Progenitor cell of endocrine pancreas (in vitro differentiated cells): ENCODE measurements at regions not wholly inside any gene's neighbourhood (a gene's known extent, or its start where the extent isn't known, plus 50 kb on each side); places are given as distances from the start of the nearest gene placed in this dataset.
A peak's percentile ranks its signal among the peaks of the same experiment; 100 is the strongest.

Source experiments
- DNase-seq: peaks from one replicate; pipeline ENCODE4 v3.0.0; 2021; ENCODE audit warnings: low spot score; ENCODE audit not compliant: unreplicated experiment
- H3K27ac Mint-ChIP-seq: 2 replicates; pipeline ENCODE4 v1.8.0; 2021; ENCODE audit warnings: mild to moderate bottlenecking, moderate library complexity, mixed read lengths
- H3K27me3 Mint-ChIP-seq: 2 replicates; pipeline ENCODE4 v1.8.0; 2021; ENCODE audit warnings: mixed read lengths
- H3K36me3 Mint-ChIP-seq: 2 replicates; pipeline ENCODE4 v1.8.0; 2022; ENCODE audit warnings: mixed read lengths; ENCODE audit not compliant: insufficient read depth
- H3K4me1 Mint-ChIP-seq: 2 replicates; pipeline ENCODE4 v1.8.0; 2021; ENCODE audit warnings: low read depth, mixed read lengths
- H3K4me3 Mint-ChIP-seq: 2 replicates; pipeline ENCODE4 v1.8.0; 2021; ENCODE audit warnings: low read depth, mild to moderate bottlenecking, moderate library complexity, mixed read lengths
- H3K9me3 Mint-ChIP-seq: 2 replicates; pipeline ENCODE4 v1.8.0; 2021; ENCODE audit warnings: low read depth, mixed read lengths
- CTCF ChIP-seq: fragments of 200-600 bp; sonication (generic); IDR thresholded peaks from one replicate; pipeline ENCODE4 v1.5.0; 2021; ENCODE audit warnings: antibody characterized with exemption, mild to moderate bottlenecking; ENCODE audit not compliant: unreplicated experiment

GRCh38 chr18:39842366-39842914 lies 2112.6 kb upstream of the PIK3C3 start:
- no peaks in the 10 kb centered on the region for H3K9me3 Mint-ChIP-seq
- TF ChIP-seq CTCF = no peak
- peaks cover 25% of the 10 kb centered on the region for H3K4me1 Mint-ChIP-seq
- H3K4me3 Mint-ChIP-seq = peak overlapping the region; percentile 90
- H3K27ac Mint-ChIP-seq = no peak overlapping the region
- H3K27me3 Mint-ChIP-seq = peaks cover 9% of the 10 kb centered on the region
- no peaks in the 10 kb centered on the region for H3K36me3 Mint-ChIP-seq
- no peak for DNase-seq

DNA sequence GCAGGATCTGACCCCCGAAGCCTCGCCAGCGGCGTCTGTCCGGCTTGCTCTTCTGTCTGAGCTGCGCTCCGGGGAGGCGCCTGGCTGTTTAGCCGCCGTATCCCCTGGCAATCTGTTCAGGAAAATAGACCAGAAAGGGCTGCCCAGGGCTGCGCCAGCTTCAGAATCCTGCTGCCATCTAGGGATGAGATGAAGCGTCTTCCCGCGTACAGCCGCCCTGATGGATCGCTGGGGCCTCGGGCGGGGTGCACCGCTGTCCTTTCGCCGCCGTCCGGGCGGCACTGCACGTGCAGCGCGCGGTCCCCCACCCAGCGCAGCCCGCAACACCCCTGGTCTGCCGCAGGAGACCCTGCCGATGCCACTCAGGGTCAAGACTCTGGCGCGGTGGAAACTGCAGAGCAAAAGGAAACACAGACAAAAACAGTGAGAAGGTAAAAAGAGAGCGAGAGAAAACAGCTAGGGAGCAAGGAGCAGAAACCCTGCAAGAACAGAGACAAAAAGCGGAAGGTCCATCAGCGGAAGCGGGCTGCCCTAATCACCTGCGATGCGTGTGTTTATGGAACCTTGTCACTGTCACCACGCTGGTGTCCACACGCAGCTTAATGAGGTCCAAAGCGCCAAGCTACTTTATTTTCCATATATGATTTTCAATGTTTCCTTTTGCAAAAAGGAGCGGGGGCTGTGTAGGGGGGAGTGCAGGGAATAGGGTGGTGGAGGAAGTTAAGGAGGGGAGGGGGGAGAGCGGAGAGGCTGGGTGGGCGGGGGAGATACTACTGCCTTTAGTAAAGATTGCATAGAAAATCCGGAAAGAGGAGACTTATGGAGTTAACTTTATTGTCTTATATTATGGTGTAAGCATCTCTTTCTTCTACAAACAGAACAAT lies 2113.3 kb upstream of the PIK3C3 start:
- H3K36me3 Mint-ChIP-seq = no peaks in the 10 kb centered on the region
- no peaks in the 10 kb centered on the region for H3K9me3 Mint-ChIP-seq
- peak; percentile 20 for DNase-seq
- no peak overlapping the region for H3K27ac Mint-ChIP-seq
- H3K27me3 Mint-ChIP-seq = peaks cover 9% of the 10 kb centered on the region
- TF ChIP-seq CTCF = peak; percentile 46
- peaks cover 25% of the 10 kb centered on the region for H3K4me1 Mint-ChIP-seq
- peak overlapping the region; percentile 90 for H3K4me3 Mint-ChIP-seq

GRCh38 chr18:39840856-39841481 lies 2114.1 kb upstream of the PIK3C3 start:
- H3K27me3 Mint-ChIP-seq = peaks cover 6% of the 10 kb centered on the region
- no peak overlapping the region for H3K27ac Mint-ChIP-seq
- H3K36me3 Mint-ChIP-seq = no peaks in the 10 kb centered on the region
- no peak for TF ChIP-seq CTCF
- H3K4me1 Mint-ChIP-seq = peaks cover 25% of the 10 kb centered on the region
- DNase-seq = no peak
- H3K4me3 Mint-ChIP-seq = peak overlapping the region; percentile 90
- no peaks in the 10 kb centered on the region for H3K9me3 Mint-ChIP-seq

DNA sequence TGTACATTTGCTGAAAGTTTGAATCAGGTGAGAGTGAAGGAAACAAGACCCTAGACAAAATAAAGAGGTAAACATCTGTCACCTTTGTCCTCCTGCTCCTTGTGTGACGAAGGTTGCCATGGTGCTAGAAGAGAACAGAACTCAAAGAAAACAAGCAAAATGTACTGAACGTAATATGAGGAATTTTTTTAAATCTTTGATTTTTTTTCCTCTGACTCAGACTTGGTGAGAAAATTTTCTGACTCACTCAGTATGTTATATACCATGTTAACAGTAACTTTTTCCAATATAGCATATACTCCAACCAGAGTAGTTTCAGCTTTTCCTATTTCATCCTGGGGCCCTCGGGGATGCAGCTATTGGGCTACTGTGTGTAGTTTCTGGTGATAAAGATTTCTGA lies 2114.6 kb upstream of the PIK3C3 start:
- Mint-ChIP-seq H3K4me3 (peak overlapping the region; percentile 2), H3K27ac (no peak overlapping the region), H3K27me3 (peaks cover 4% of the 10 kb centered on the region), H3K9me3 (no peaks in the 10 kb centered on the region), H3K36me3 (no peaks in the 10 kb centered on the region), H3K4me1 (peaks cover 25% of the 10 kb centered on the region)
- no peak for DNase-seq
- TF ChIP-seq CTCF = no peak

- no peak for TF ChIP-seq CTCF
- Mint-ChIP-seq H3K27me3 (no peaks in the 10 kb centered on the region), H3K4me3 (no peak overlapping the region), H3K36me3 (no peaks in the 10 kb centered on the region), H3K4me1 (peaks cover 25% of the 10 kb centered on the region), H3K9me3 (no peaks in the 10 kb centered on the region), H3K27ac (no peak overlapping the region)
- DNase-seq = no peak
Observed at GRCh38 chr18:39839782-39840181, 2115.3 kb upstream of the PIK3C3 start.
